ENCODE measurements at regions not wholly inside any gene's neighbourhood (a gene's known extent, or its start where the extent isn't known, plus 50 kb on each side); places are given as distances from the start of the nearest gene placed in this dataset.

- TF ChIP-seq ZNF513 (tag by site-specific recombination; IDR thresholded peaks at IDR 0.05): no peak
- TF ChIP-seq SCRT1 (tag by site-specific recombination; IDR thresholded peaks at IDR 0.05; ENCODE audit: borderline replicate concordance): no peak
- TF ChIP-seq, protein P1, sequence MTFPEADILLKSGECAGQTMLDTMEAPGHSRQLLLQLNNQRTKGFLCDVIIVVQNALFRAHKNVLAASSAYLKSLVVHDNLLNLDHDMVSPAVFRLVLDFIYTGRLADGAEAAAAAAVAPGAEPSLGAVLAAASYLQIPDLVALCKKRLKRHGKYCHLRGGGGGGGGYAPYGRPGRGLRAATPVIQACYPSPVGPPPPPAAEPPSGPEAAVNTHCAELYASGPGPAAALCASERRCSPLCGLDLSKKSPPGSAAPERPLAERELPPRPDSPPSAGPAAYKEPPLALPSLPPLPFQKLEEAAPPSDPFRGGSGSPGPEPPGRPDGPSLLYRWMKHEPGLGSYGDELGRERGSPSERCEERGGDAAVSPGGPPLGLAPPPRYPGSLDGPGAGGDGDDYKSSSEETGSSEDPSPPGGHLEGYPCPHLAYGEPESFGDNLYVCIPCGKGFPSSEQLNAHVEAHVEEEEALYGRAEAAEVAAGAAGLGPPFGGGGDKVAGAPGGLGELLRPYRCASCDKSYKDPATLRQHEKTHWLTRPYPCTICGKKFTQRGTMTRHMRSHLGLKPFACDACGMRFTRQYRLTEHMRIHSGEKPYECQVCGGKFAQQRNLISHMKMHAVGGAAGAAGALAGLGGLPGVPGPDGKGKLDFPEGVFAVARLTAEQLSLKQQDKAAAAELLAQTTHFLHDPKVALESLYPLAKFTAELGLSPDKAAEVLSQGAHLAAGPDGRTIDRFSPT (tag by site-specific recombination; IDR thresholded peaks at IDR 0.05): no peak
- TF ChIP-seq ZNF132 (tag by site-specific recombination; IDR thresholded peaks at IDR 0.05; ENCODE audit: borderline replicate concordance): no peak
- no peak for TF ChIP-seq PRDM2 (tag by site-specific recombination; IDR thresholded peaks at IDR 0.05; ENCODE audit: borderline replicate concordance)
- TF ChIP-seq ZNF768 (tag by site-specific recombination; IDR thresholded peaks at IDR 0.05): no peak
- TF ChIP-seq ZNF350 (tag by site-specific recombination; IDR thresholded peaks at IDR 0.05): no peak
- TF ChIP-seq ZNF785 (tag by site-specific recombination; IDR thresholded peaks at IDR 0.05): no peak
- TF ChIP-seq, protein P2, sequence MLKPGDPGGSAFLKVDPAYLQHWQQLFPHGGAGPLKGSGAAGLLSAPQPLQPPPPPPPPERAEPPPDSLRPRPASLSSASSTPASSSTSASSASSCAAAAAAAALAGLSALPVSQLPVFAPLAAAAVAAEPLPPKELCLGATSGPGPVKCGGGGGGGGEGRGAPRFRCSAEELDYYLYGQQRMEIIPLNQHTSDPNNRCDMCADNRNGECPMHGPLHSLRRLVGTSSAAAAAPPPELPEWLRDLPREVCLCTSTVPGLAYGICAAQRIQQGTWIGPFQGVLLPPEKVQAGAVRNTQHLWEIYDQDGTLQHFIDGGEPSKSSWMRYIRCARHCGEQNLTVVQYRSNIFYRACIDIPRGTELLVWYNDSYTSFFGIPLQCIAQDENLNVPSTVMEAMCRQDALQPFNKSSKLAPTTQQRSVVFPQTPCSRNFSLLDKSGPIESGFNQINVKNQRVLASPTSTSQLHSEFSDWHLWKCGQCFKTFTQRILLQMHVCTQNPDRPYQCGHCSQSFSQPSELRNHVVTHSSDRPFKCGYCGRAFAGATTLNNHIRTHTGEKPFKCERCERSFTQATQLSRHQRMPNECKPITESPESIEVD (tag by site-specific recombination; IDR thresholded peaks at IDR 0.05): no peak
Observed at GRCh38 chr13:50636007-50636704, 207.3 kb downstream of the DLEU7 start (continued).

GRCh38 chr13:50643060-50643459 lies 200.4 kb downstream of the DLEU7 start:
- CTCF ChIA-PET: no interaction called here
- Histone ChIP-seq H3K4me1 (ENCODE audit: control insufficient read depth, insufficient read depth, low read length) (no peaks in the 10 kb centered on the region), H3K27ac (ENCODE audit: extremely low read depth, low read depth, low read length) (no peak overlapping the region), H3K9me3 (ENCODE audit: control insufficient read depth, insufficient read depth, low read depth, low read length) (no peaks in the 10 kb centered on the region), H3K4me3 (ENCODE audit: low read depth, low read length) (no peak overlapping the region), H3K36me3 (ENCODE audit: control insufficient read depth in 2 of 2, insufficient read depth in 1 of 2, low read length in 2 of 2) (no peaks in the 10 kb centered on the region)
- POLR2A ChIA-PET: no interaction called here
- TF ChIP-seq INSM2 (tag by site-specific recombination; IDR thresholded peaks at IDR 0.05) (no peak), ZSCAN18 (tag by site-specific recombination; IDR thresholded peaks at IDR 0.05) (no peak), ZSCAN5A (tag by site-specific recombination; IDR thresholded peaks at IDR 0.05) (no peak), ZNF785 (tag by site-specific recombination; IDR thresholded peaks at IDR 0.05) (no peak), KLF10 (tag by site-specific recombination; IDR thresholded peaks at IDR 0.05) (no peak)
- TF ChIP-seq, protein P3, sequence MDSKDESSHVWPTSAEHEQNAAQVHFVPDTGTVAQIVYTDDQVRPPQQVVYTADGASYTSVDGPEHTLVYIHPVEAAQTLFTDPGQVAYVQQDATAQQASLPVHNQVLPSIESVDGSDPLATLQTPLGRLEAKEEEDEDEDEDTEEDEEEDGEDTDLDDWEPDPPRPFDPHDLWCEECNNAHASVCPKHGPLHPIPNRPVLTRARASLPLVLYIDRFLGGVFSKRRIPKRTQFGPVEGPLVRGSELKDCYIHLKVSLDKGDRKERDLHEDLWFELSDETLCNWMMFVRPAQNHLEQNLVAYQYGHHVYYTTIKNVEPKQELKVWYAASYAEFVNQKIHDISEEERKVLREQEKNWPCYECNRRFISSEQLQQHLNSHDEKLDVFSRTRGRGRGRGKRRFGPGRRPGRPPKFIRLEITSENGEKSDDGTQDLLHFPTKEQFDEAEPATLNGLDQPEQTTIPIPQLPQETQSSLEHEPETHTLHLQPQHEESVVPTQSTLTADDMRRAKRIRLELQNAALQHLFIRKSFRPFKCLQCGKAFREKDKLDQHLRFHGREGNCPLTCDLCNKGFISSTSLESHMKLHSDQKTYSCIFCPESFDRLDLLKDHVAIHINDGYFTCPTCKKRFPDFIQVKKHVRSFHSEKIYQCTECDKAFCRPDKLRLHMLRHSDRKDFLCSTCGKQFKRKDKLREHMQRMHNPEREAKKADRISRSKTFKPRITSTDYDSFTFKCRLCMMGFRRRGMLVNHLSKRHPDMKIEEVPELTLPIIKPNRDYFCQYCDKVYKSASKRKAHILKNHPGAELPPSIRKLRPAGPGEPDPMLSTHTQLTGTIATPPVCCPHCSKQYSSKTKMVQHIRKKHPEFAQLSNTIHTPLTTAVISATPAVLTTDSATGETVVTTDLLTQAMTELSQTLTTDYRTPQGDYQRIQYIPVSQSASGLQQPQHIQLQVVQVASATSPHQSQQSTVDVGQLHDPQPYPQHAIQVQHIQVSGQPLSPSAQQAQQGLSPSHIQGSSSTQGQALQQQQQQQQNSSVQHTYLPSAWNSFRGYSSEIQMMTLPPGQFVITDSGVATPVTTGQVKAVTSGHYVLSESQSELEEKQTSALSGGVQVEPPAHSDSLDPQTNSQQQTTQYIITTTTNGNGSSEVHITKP (tag by site-specific recombination; IDR thresholded peaks at IDR 0.05): no peak

Data from HEK293 (cell line).